ENCODE measurements at regions not wholly inside any gene's neighbourhood (a gene's known extent, or its start where the extent isn't known, plus 50 kb on each side); places are given as distances from the start of the nearest gene placed in this dataset.

GRCh38 chr9:29066141-29066640, 1492.9 kb upstream of the C9orf72 start:
- TF ChIP-seq CTCF (CRISPR knock-in tag; IDR thresholded peaks at IDR 0.05), result no peak
- TF ChIP-seq MLXIP (CRISPR knock-in tag; IDR thresholded peaks at IDR 0.05; ENCODE audit: borderline replicate concordance), result no peak
- TF ChIP-seq KDM5A (IDR thresholded peaks at IDR 0.05; ENCODE audit: borderline replicate concordance, low read length), result no peak
